Adrenal gland (tissue), 5 donors: ENCODE measurements at regions not wholly inside any gene's neighbourhood (a gene's known extent, or its start where the extent isn't known, plus 50 kb on each side); places are given as distances from the start of the nearest gene placed in this dataset.

Source experiments
- POLR2A ChIP-seq, 2 donors: fragments of 450-650 bp; IDR thresholded peaks; one replicate each; pipeline ENCODE4 v1.6.1; 2017; ENCODE audit warnings: antibody characterized with exemption in 2 of 2, mild to moderate bottlenecking in 2 of 2, moderate library complexity in 1 of 2
- TF ChIP-seq, protein P1 (sequence below), 6 experiments: fragments of 450-650 bp in 4 of 6; fragments of 200-600 bp in 2 of 6; sonication (generic) in 1 of 6; IDR thresholded peaks; 1 replicate in 5 of 6; 2 replicates in 1 of 6; pipeline versions ENCODE4 v1.5.1 to v1.8.0; 2016 to 2021; ENCODE audit warnings: antibody characterized with exemption in 6 of 6, mild to moderate bottlenecking in 2 of 6, moderate library complexity in 1 of 6
- donor health status: DM: no; HTN: no; CAD: no.

DNA sequence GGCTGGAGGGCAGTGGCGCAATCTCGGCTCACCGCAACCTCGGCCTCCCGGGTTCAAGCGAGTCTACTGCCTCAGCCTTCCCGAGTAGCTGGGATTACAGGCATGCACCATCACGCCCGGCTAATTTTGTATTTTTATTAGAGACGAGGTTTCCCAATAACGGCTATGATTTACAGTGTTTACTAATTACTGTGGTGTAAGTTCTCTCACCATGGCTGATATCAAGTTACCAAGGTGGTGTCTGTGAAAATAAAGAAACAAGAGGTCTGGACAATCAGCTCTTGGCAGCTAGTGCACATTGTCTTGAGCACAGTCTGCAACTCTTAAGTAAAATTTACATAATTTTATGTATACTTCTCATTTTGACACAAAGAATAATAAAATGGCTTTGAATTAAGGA, 385.5 kb upstream of the COX7C start:
- TF ChIP-seq POLR2A (IDR thresholded peaks at IDR 0.05), result no peak
- TF ChIP-seq, protein P1, sequence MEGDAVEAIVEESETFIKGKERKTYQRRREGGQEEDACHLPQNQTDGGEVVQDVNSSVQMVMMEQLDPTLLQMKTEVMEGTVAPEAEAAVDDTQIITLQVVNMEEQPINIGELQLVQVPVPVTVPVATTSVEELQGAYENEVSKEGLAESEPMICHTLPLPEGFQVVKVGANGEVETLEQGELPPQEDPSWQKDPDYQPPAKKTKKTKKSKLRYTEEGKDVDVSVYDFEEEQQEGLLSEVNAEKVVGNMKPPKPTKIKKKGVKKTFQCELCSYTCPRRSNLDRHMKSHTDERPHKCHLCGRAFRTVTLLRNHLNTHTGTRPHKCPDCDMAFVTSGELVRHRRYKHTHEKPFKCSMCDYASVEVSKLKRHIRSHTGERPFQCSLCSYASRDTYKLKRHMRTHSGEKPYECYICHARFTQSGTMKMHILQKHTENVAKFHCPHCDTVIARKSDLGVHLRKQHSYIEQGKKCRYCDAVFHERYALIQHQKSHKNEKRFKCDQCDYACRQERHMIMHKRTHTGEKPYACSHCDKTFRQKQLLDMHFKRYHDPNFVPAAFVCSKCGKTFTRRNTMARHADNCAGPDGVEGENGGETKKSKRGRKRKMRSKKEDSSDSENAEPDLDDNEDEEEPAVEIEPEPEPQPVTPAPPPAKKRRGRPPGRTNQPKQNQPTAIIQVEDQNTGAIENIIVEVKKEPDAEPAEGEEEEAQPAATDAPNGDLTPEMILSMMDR (IDR thresholded peaks at IDR 0.05), result no peak
